ENCODE measurements at regions not wholly inside any gene's neighbourhood (a gene's known extent, or its start where the extent isn't known, plus 50 kb on each side); places are given as distances from the start of the nearest gene placed in this dataset.

DNA sequence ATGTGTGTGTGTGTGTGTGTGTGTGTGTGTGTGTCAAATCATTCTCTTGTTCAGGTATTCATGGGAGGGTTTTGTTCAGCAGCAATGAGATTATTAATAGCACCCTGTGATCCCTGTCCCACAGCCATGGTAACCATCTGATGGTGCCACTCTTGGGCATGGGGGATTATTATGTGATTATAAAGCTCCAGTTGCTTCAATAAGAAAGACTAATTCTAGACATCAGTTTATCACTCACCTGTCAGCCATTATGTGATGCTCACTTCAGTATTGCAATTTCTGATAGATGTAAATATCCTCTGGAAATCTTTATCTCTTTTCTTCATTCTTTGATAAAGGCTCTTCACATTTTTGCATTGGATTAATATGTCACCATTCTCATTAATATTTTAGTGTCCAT lies 145.9 kb upstream of the POU1F1 start:
- TF ChIP-seq, protein P1, sequence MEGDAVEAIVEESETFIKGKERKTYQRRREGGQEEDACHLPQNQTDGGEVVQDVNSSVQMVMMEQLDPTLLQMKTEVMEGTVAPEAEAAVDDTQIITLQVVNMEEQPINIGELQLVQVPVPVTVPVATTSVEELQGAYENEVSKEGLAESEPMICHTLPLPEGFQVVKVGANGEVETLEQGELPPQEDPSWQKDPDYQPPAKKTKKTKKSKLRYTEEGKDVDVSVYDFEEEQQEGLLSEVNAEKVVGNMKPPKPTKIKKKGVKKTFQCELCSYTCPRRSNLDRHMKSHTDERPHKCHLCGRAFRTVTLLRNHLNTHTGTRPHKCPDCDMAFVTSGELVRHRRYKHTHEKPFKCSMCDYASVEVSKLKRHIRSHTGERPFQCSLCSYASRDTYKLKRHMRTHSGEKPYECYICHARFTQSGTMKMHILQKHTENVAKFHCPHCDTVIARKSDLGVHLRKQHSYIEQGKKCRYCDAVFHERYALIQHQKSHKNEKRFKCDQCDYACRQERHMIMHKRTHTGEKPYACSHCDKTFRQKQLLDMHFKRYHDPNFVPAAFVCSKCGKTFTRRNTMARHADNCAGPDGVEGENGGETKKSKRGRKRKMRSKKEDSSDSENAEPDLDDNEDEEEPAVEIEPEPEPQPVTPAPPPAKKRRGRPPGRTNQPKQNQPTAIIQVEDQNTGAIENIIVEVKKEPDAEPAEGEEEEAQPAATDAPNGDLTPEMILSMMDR (IDR thresholded peaks at IDR 0.05; ENCODE audit: low read depth, low read length) = no peak
- H3K4me3 ChIP-seq (ENCODE audit: low read depth, low read length) = no peak overlapping the region

DNA sequence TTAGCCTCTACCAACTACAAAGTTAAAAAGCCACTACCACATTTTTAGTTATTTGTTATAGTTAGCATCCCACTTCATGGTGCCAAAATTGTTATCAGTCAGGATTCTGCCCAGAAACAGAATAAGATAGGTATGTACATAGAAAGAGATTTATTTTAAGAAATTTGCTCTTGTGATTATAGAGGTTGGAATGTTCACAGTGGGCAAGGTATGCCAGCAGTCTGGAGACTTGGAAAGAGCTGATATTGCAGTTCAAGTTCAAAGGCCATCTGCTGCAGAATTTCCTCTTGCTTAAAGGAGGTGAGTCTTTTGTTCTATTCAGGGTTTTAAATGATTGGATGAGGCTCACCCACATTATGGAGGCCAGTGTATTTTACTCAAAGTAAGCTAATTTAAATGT lies 143.8 kb upstream of the POU1F1 start:
- H3K4me3 ChIP-seq (ENCODE audit: low read depth, low read length) = no peak overlapping the region
- TF ChIP-seq, protein P1 (IDR thresholded peaks at IDR 0.05; ENCODE audit: low read depth, low read length) = no peak

DNA sequence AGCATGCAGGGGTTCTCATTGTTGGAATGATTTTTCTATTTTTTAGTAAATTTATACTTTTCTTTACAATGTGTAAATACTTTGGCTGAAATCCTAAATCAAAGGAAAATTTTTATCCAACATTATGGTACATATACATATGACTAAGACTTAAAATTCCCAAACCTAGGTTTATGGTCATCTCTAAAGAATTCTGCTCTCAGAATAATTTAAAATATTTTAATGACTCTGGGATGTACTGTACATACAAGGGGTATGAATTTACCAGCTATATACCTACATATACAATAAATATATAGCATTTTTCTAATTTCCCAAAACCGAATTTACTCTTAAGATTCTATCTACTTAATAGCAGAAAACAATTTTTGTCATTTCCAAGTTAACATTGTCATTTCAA lies 137.9 kb upstream of the POU1F1 start:
- no peak overlapping the region for H3K4me3 ChIP-seq (ENCODE audit: low read depth, low read length)
- TF ChIP-seq, protein P1 (IDR thresholded peaks at IDR 0.05; ENCODE audit: low read depth, low read length) = no peak

DNA sequence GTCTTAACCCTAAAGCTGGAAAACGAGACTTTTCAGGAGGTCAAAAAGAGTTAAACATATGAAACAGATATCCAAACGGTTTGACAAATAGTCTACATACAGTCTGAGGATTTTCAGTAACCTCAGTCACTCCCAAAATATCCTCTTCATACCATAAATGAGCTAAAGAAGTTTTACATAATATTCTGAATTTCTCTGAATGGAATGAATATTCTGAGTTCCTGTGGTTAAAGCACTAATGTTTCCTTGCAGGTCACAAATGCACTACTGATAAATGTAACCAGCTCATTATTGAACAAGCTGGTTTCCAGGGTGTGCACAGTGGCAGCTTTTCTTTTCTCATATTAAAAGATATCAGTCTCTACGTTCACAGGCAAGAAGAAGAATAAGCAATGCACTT lies 137.4 kb upstream of the POU1F1 start:
- TF ChIP-seq, protein P1 (IDR thresholded peaks at IDR 0.05; ENCODE audit: low read depth, low read length) = no peak
- no peak overlapping the region for H3K4me3 ChIP-seq (ENCODE audit: low read depth, low read length)

DNA sequence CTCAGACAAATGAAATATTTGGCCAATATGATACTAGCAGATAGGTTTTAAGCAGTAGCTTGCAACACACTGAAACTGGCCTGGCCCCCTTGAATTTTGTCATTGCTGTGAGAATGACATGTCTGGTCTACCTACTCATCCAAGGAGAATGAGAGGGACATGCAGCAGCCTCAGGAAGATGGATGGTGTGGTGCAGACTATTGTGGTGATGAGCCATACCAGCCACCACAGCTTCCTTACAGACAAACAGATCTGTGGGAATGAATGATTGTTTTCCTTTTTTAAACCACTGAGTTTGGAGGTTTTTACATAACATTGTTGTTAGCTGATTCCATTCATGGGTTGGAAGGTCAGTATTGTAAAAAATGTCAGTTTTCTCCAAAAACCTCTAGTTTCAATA lies 133.7 kb upstream of the POU1F1 start:
- no peak overlapping the region for H3K4me3 ChIP-seq (ENCODE audit: low read depth, low read length)
- TF ChIP-seq, protein P1 (IDR thresholded peaks at IDR 0.05; ENCODE audit: low read depth, low read length) = no peak

GRCh38 chr3:87398168-87398801 lies 121.9 kb upstream of the POU1F1 start:
- TF ChIP-seq, protein P1 (IDR thresholded peaks at IDR 0.05; ENCODE audit: low read depth, low read length) = no peak
- no peak overlapping the region for H3K4me3 ChIP-seq (ENCODE audit: low read depth, low read length)

DNA sequence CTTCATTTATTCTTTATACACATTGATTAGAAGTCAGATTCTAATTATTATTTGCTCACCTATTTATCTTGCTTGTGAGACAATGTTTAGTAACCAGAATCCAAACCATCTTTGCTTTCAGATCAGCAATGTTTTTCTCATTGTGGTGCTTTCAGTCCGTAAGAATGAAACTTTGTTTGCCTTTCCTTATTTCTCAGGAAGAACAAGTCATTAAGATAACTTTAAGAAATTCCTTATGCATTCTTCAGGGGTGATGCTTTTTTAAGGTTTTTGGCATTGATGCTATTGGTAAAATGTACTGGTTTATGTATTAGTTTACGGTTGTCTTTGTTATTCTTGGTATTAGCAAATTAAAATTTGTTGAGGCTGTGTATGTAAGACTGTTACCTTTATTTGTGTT lies 120.8 kb upstream of the POU1F1 start:
- TF ChIP-seq, protein P1 (IDR thresholded peaks at IDR 0.05; ENCODE audit: low read depth, low read length) = no peak
- no peak overlapping the region for H3K4me3 ChIP-seq (ENCODE audit: low read depth, low read length)
